ENCODE measurements at regions not wholly inside any gene's neighbourhood (a gene's known extent, or its start where the extent isn't known, plus 50 kb on each side); places are given as distances from the start of the nearest gene placed in this dataset.
"Not testable (repeated sequence)": the region's sequence is repeated elsewhere in the genome, so short reads cannot be mapped to it uniquely, and the experiment has no call there.

DNA sequence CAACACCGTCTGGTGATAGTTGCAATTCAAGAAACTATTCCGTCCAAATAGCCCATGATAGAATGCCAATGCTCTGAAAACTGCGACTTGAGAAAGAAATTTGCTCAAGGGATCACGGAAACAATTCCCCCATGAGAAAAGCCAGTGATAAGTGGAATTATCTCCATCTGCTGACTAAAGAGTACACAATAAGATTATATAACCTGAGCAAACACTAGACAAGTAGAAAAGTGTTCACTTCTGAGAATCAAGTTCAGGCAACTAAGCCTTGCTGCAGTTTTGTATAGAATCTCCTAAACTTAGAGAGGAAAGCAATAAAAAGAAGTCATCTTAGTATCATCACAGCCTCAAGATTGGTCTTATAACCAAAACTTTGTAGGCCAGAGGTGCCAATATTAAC lies 336.3 kb upstream of the NRXN1 start:
- no peak for DNase-seq

GRCh38 chr2:51350100-51350499 lies 318.2 kb upstream of the NRXN1 start:
- DNase-seq = no peak

GRCh38 chr2:51344886-51345285 lies 313.0 kb upstream of the NRXN1 start:
- DNase-seq = no peak

DNA sequence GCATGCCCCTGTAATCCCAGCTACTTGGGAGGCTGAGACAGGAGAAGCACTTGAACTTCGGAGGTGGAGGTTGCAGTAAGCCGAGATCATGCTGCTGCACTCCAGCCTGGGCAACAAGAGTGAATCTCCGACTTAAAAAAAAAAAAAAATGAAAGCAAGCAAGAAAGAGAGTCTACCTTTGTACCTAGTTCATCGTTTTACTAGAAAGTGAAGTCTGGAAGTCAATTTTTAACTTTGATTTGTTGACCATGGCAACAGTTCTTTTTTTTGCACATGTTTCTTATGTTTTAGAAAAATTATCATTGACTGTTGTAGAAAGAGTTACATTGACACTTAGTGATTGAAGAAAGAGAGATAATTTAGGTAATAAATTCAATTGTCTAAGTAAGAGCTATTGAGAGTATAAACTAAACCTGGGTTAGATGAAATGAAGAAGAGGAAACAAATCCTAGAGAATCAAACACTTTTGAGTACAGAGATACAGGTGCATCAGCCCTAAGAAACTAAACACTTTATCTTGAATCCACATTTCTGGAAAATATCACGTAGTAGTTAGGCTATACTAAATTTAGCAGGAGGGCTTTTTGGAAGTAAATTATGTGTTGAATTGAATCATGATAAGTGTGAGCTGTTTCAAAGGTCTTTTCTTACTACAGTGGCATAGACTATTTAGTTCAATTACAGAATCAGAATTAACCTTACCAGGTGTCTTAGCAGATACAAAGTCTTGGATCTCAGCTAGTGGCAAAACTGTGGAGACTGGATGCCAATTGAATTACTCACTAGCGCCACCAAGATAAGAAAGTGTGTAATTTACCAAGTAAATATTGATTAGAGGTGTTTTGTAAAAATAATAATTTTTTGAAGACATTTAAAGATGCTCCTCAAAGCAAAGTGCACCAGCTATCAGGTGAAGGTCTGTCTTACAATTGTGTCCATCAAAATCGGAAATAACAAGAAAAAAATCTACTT lies 303.4 kb upstream of the NRXN1 start:
- no peak for DNase-seq

- no peak for DNase-seq
Measured at GRCh38 chr2:51329512-51329911, 297.6 kb upstream of the NRXN1 start.

DNA sequence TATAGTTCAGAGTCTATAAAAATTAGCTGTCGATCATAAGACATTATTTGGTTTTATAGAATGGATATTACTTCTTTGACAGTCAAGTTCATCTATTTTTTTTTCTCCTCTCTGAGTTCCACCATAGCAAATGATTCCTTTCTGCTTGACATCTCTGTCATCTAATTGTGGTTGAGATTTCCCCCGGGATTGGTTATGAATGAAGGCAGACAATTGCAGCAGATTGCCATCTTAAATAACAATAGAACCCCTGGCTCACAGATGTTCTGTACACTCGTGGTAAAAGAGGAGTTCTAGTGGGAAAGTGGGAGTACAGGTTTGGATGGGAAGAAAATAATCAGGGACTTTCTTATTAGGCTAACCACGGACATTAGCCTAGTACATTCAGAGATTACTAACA lies 292.1 kb upstream of the NRXN1 start:
- no peak for DNase-seq

DNA sequence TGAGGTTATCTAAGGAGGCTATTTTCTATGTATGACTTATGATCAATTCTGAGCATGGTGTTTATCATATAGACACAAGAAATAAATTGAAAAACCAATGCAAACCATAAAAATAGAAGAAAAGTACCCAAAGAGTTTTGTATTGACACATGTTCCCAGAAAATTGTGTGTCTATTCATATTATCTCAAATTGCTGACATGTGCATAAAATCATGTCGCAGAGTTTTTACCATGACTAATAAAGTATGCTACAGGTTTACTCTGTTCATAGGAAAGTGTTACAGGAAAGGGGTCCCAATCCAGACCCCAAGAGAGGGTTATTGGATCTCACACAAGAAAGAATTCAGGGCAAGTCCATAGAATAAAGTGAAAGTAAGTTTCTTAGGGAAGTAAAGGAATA lies 290.7 kb upstream of the NRXN1 start:
- DNase-seq = no peak

DNA sequence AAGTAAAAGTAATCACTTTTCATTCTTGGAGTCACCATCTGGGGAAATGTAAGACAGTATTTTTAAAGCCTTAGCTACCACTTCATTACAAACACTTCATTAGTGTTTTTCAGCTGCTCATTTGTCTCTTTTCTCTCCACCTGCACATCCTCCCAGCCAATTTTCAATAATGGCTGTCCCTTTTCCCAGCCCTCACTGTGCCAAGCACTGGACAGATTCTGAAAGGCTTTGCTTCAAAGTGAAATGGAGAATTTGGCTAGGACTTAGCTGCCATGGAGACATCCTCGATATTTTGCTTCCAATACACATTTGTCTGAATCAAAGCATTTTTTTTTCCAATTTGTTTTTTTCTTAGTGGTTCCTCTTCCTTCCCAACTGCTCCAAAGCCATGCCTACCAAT lies 272.4 kb upstream of the NRXN1 start:
- no peak for DNase-seq

- no peak for DNase-seq
Measured at GRCh38 chr2:51301381-51301780, 269.4 kb upstream of the NRXN1 start.

DNA sequence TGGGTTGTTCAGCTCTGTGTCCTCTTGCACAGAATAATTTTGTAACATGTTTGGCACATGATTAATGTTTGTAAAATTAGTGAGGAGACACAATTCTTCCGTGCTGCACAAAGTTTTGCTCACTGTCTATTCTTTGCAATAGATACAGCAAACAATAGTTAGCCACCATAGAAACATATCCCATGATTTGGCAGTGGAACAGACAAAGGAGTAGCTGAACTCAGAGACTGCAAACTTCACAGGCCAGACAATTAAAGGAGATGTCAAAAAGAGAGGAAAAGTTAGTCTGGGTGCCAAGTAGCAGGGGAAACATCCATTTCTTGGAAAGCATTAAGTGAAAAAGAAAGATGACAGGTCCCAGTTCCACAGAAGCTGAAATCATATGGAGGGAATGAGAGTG lies 267.4 kb upstream of the NRXN1 start:
- DNase-seq = no peak

DNA sequence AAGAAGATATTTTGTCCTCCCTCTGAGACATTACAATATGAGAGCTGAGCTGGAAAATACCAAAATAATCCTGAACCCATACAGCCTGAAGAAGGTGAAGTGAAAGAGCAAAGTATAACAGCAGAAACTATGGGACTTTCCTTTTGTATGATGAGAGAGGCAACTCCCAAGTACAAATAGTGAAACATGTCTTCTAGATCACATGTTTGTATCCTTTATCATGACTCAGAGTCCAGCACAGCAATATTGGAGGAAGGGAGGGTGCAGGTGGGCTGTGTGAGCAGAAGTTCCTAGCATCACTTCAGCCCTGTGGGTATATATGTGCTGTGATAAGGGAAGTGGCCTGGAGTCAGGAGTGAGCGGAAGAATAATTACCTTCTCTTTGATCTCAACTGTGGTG lies 265.6 kb upstream of the NRXN1 start:
- DNase-seq = no peak

DNA sequence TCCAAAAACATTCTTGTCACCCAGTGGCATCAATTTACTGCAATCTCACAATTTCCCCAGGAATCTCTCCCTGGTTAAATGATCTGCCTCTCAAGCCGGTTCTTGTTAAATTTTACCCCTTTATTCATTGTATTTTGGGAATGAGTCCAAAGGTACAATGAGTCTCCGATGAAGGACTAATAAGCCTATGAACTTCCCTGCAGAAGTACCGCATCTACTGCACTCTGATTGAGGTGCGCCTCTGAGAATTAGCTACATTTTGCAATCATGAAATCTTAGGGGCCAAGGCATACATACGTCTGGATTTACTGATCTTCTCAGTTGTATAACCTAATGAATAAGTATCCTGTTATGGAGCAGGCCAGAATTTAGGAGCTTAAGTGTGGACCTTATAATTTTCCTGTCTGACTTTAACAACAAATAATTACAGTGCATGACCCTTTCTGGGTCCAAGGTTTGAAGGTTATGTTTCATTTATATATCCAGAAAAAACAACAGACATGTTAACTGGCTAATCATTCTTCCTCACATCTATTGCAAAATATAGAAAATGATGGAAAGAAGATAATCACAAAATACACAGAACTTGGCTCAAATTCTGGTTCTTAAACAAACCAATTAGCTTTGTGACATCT lies 261.8 kb upstream of the NRXN1 start:
- no peak for DNase-seq

DNA sequence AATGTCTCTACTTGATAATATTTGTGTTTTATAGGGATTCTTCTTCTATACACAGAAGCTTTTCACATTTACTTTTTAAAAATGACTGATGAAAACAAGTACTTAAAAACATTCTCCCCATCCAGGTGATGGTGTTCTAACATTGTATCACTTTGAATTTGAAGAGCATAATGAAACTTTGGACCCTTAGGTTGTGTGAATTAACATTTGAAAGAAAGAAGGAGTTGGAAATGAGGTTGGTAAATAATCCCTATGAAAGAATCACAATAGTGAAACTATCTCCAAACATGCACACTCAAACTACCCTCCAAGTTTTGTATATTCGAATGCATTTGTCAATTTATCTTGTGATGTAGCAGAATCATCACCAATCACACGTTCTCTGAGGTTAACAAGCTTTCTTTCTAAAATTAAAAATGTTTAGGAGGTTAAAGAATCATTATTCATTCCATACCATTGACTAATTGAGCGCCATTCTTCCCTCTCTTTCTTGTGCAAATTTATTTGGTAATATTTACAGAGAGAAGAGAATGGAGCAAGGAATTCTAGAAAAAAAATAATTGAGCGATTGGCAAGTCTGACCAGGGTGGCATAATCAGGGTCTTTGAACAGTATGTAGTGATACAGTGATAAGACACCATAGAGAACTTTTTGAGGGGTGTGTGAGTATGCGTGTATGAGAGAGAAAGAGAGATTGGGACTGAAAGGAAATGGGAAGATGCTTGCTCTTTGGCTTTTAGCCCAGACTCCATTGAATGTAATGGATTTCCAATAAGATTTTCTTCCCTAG lies 260.0 kb upstream of the NRXN1 start:
- no peak for DNase-seq

- DNase-seq = no peak
Measured at GRCh38 chr2:51290725-51291124, 258.8 kb upstream of the NRXN1 start.

GRCh38 chr2:51289045-51289444 lies 257.1 kb upstream of the NRXN1 start:
- no peak for DNase-seq

- DNase-seq = no peak
Measured at GRCh38 chr2:51268191-51268590, 236.3 kb upstream of the NRXN1 start.

DNA sequence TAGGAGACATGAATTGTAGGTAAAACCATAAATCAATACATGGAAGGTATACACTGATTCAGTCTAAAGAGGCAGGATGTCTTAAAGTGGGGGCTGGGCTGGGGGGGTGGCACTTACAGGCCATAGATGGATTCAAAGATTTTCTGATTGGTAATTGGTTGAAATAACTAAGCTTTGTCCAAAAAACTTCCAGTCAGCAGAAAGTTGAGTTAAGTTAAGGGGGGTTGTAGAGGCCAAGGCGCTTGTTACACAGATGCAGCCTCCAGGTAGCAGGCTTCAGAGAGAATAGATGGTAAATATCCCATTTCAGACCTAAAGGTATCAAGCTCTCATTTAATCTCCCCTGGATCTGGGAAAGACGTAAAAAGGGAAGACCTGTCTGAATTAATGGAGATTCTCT lies 233.6 kb upstream of the NRXN1 start:
- DNase-seq = no peak

DNA sequence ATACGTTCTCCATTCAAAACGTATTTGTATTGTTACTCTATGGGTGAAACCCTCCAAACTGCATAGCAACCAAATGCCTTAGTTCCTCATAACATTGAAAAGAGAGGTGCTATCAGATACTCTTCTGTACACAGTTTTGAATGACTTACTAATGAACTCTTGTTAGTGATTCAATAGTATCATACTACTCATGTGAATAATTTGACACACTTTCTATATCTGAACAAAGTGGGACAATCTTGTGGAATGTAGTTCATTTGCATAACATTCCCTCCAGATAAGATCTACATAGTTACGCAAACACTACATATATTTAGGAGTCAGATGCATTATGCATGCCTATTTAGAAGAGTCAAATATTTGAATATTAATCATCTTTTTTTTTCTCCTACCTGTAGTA lies 232.0 kb upstream of the NRXN1 start:
- DNase-seq = no peak

DNA sequence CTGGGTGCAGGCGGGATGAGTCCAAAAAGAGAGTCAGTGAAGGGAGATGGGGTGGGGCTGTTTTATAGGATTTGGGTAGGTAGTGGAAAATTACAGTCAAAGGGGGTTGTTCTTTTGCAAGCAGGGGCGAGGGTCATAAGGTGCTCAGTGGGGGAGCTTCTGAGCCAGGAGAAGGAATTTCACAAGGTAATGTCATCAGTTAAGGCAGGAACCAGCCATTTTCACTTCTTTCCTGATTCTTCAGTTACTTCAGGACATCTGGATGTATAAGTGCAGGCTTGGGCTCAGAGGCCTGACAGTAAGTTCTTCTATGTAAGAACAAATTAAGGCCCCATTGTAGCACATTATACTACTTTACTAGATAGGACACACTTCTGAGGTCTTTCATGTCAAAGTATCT lies 231.2 kb upstream of the NRXN1 start:
- not testable (repeated sequence) for DNase-seq

DNA sequence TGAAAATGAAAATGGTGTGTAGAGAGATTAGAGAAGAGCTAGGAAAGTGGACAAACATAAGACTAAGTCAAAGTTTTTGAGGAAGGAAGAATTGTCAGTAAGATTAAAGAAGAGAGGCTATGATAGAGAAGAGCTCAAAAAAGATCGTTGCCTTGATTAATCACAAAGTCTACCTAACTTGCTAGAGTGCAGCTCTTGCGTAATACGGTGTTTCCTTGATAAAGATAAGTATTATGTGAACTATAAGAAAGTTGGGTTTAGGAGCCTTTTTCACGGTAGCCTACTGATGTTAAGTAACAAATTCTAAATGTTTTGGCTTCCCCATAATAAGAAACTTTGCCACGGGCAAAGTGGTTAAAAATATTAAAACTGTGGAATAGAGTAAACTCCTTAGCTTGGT lies 226.4 kb upstream of the NRXN1 start:
- no peak for DNase-seq

- DNase-seq = no peak
Measured at GRCh38 chr2:51256736-51257135, 224.8 kb upstream of the NRXN1 start.

DNA sequence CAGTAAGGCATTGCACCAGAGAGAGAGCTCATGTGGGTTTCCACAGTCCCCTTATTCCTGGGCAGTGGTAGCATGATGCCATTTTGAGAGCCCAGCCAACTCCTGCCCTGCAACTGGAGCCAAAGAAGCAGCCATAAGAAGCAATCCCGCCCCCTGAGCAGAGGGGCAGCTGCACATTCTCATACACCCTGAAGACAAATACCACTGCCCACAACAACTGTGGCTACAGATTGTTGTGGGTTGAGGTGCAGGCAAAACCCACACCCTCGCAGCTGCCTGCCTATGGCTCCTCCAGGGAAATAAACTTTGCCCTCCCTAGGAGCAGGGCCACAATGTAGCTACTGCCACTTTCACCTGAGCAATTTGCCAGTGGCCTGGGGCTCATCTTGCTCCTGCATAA lies 219.4 kb upstream of the NRXN1 start:
- no peak for DNase-seq

- DNase-seq = no peak
Measured at GRCh38 chr2:51247252-51247805, 215.4 kb upstream of the NRXN1 start.

Measured in T1000 (cell line).